BE2C (cell line): ENCODE measurements at regions not wholly inside any gene's neighbourhood (a gene's known extent, or its start where the extent isn't known, plus 50 kb on each side); places are given as distances from the start of the nearest gene placed in this dataset.

Source experiments
- DNase-seq: peaks from one replicate; pipeline ENCODE4 v3.0.0-alpha.2; 2020
- H3K27me3 ChIP-seq: fragments of 250-450 bp; sonication (Bioruptor Pico); 2 replicates; pipeline ENCODE4 v1.5.1; 2020; ENCODE audit warnings: mild to moderate bottlenecking
- H3K36me3 ChIP-seq: fragments of 250-450 bp; sonication (Bioruptor Pico); 2 replicates; pipeline ENCODE4 v1.5.1; 2020; ENCODE audit warnings: mild to moderate bottlenecking
- H3K4me1 ChIP-seq: fragments of 250-450 bp; sonication (Bioruptor Pico); 2 replicates; pipeline ENCODE4 v1.5.1; 2020
- H3K4me3 ChIP-seq: 2 replicates; pipeline ENCODE4 v1.5.1; 2011; ENCODE audit warnings: low read depth, low read length
- H3K9me3 ChIP-seq: fragments of 250-450 bp; sonication (Bioruptor Pico); 2 replicates; pipeline ENCODE4 v1.5.1; 2020
- TF ChIP-seq, protein P1 (sequence below): IDR thresholded peaks from 2 replicates; pipeline ENCODE4 v1.5.1; 2012; ENCODE audit warnings: mild to moderate bottlenecking, low read depth, low read length

DNA sequence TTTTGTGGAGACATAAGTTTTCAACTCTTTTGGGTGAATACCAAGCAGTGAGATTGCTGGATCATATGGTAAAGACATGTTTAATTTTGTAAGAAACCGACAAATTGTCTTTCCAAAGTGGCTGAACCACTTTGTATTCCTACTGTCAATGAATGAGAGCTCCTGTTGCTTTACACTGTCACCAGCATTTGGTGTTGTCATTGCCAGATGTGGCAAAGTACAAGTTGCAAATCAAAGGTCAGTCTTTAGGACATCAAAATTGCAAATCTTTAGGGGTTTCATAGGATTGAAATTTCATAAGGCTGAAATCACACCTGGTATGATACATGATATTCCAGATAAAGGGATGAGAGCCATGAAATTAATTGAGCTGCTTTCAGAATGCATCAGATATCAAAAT, 67.7 kb upstream of the ELOVL6 start:
- Histone ChIP-seq H3K4me1 (no peaks in the 10 kb centered on the region), H3K27me3 (no peaks in the 10 kb centered on the region), H3K36me3 (no peaks in the 10 kb centered on the region), H3K4me3 (no peak overlapping the region), H3K9me3 (no peaks in the 10 kb centered on the region)
- TF ChIP-seq, protein P1, sequence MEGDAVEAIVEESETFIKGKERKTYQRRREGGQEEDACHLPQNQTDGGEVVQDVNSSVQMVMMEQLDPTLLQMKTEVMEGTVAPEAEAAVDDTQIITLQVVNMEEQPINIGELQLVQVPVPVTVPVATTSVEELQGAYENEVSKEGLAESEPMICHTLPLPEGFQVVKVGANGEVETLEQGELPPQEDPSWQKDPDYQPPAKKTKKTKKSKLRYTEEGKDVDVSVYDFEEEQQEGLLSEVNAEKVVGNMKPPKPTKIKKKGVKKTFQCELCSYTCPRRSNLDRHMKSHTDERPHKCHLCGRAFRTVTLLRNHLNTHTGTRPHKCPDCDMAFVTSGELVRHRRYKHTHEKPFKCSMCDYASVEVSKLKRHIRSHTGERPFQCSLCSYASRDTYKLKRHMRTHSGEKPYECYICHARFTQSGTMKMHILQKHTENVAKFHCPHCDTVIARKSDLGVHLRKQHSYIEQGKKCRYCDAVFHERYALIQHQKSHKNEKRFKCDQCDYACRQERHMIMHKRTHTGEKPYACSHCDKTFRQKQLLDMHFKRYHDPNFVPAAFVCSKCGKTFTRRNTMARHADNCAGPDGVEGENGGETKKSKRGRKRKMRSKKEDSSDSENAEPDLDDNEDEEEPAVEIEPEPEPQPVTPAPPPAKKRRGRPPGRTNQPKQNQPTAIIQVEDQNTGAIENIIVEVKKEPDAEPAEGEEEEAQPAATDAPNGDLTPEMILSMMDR, result no peak
- no peak for DNase-seq

DNA sequence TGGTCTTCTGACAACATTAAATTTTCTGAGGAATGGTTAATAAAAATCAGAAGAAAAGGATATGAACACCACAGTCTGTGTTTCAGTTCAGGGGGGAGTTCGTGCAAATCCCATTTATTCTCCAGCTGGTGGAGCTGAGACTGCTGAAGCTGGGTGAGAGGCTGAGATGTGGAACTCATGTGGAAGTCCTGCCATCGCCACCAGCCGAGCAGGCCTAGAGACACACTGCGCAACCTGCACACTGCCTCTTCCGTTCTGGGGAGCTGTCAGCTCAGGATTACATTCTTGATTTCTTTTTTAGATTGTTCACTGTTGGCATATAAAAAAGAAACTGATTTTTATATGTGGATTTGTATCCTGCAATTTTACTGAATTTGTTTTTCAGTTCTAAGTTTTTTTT, 66.6 kb upstream of the ELOVL6 start:
- Histone ChIP-seq H3K4me3 (no peak overlapping the region), H3K27me3 (no peaks in the 10 kb centered on the region), H3K36me3 (no peaks in the 10 kb centered on the region), H3K9me3 (no peaks in the 10 kb centered on the region), H3K4me1 (no peaks in the 10 kb centered on the region)
- no peak for DNase-seq
- TF ChIP-seq, protein P1, result no peak

DNA sequence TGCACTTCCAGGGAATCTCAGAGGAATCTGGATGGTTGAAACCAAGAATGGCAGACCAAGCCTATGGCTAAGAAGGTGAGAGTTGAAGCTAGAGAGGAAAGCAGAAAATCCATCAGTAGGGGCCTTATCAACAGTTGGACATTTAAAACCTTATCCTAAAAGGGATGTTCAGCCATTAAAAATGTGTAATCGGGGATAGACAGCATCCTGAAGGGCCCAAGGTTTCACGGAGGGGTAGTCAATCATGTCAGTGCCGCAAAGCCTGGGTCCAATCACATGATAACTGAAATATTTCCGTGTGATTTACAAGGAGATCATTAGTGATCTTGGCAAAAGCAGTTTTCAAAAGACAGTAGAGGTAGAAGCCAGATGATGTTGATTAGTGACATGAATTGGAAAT, 61.9 kb upstream of the ELOVL6 start:
- TF ChIP-seq, protein P1, result no peak
- no peaks in the 10 kb centered on the region for H3K4me1 ChIP-seq
- H3K36me3 ChIP-seq, result no peaks in the 10 kb centered on the region
- no peak overlapping the region for H3K4me3 ChIP-seq
- no peak for DNase-seq
- no peaks in the 10 kb centered on the region for H3K27me3 ChIP-seq
- H3K9me3 ChIP-seq, result no peaks in the 10 kb centered on the region

DNA sequence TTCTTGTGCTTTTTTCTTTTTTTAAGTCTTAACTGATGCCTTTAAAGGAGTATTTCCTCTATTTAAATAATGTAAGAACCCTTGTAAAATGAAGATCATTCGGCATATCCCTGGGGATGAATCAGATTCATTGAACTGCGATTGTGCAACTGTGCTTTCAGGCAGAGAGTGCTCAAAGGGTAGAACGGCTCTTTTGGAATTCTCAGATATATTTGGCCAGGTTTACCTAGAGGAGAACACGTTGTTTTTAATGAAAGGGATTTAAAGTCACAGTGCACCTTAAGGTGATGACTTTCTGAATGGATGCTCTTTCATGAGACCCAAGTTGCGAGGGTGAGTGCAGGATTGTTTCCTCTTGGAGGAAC, 51.6 kb upstream of the ELOVL6 start:
- Histone ChIP-seq H3K4me3 (no peak overlapping the region), H3K27me3 (no peaks in the 10 kb centered on the region), H3K9me3 (no peaks in the 10 kb centered on the region), H3K36me3 (no peaks in the 10 kb centered on the region), H3K4me1 (no peaks in the 10 kb centered on the region)
- TF ChIP-seq, protein P1, result no peak
- no peak for DNase-seq

DNA sequence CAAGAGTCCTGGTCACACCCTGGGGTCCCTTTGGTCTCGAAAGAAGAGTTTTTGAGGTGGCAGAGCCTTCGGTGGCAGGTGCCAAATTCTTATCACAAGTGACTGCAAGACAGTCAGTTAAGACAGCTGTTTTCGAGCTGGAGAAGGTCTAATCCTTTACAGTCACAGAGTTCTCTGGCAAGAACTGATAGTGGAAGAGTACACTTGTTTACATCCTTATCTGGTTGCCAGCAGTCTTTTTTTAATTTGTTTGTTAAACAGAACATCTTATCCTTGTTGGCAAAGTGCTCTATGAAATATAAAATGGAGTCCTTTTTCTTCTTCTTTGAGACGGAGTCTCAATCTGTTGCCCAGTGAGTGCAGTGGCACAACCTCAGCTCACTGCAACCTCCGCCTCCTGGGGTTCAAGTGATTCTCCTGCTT, 50.4 kb upstream of the ELOVL6 start:
- H3K36me3 ChIP-seq, result no peaks in the 10 kb centered on the region
- TF ChIP-seq, protein P1, result no peak
- no peaks in the 10 kb centered on the region for H3K27me3 ChIP-seq
- H3K4me1 ChIP-seq, result no peaks in the 10 kb centered on the region
- no peaks in the 10 kb centered on the region for H3K9me3 ChIP-seq
- no peak overlapping the region for H3K4me3 ChIP-seq
- no peak for DNase-seq
